ENCODE measurements at regions not wholly inside any gene's neighbourhood (a gene's known extent, or its start where the extent isn't known, plus 50 kb on each side); places are given as distances from the start of the nearest gene placed in this dataset.

DNA sequence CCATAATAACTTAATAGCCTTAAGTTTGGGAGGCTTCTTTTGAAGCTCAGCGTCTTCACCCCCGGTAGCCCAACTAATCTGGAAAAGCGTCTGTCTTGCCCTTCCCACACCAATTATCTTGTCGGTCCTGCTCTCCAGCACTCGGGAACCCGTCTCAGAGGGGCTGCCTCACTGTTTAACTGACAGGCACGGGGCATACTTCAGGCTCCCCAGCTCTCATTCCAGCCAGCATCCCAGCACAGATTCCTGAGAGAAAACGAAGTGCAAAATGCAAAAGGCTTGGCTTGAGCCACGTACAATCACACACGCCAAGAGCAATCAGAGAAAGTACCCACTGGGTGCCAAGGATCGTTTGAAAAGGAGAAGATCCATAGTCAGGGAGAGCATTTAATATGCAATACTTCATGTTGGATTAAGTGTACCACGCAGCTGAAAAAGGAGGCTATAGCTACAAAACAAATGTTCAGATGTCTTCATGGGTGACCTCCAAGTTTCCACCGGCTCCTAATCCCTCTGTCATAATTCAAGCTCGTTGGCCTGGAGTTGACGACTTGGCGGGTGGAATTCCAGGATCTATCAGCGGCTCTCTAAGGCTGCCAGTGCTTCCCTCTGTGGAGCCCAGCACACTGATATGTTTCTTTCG is 53.7 kb upstream of the STX16 start:
- no peak overlapping the region for H3K9ac ChIP-seq (ENCODE audit: low read length)
- no peaks in the 10 kb centered on the region for H3K4me1 ChIP-seq (ENCODE audit: low read length)
- DNase-seq, result no peak
- no peaks in the 10 kb centered on the region for H3K79me2 ChIP-seq (ENCODE audit: low read length)
- no peaks in the 10 kb centered on the region for H3K9me2 ChIP-seq (replicated peaks; ENCODE audit: insufficient read depth, low read length)
- no peak overlapping the region for H3K4me3 ChIP-seq (ENCODE audit: low read length)
- H3F3A ChIP-seq (ENCODE audit: insufficient read depth, low read length), result no peaks in the 10 kb centered on the region
- H3K4me2 ChIP-seq (ENCODE audit: low read depth, low read length), result no peak overlapping the region
- peaks cover 99% of the 10 kb centered on the region for H3K27me3 ChIP-seq (replicated peaks; ENCODE audit: insufficient read depth, low read length)
- TF ChIP-seq CTCF (IDR thresholded peaks at IDR 0.05; ENCODE audit: low read length) (no peak), EZH2phosphoT487 (IDR thresholded peaks at IDR 0.05; ENCODE audit: low read length) (no peak), EZH2 (optimal IDR thresholded peaks at IDR 0.05; ENCODE audit: low read depth, low read length) (no peak)
- H3K27ac ChIP-seq (ENCODE audit: low read length), result no peak overlapping the region
- H3K9me3 ChIP-seq (replicated peaks; ENCODE audit: insufficient read depth, low read length), result no peaks in the 10 kb centered on the region
- no peaks in the 10 kb centered on the region for H3K36me3 ChIP-seq (replicated peaks; ENCODE audit: insufficient read depth, low read length)
- H4K20me1 ChIP-seq (ENCODE audit: insufficient read depth, low read length), result no peaks in the 10 kb centered on the region
- no peak overlapping the region for H2AFZ ChIP-seq (ENCODE audit: low read length)

- H3K4me3 ChIP-seq (ENCODE audit: low read length), result no peak overlapping the region
- no peaks in the 10 kb centered on the region for H3K9me2 ChIP-seq (replicated peaks; ENCODE audit: insufficient read depth, low read length)
- no peaks in the 10 kb centered on the region for H3K4me1 ChIP-seq (ENCODE audit: low read length)
- H3K9ac ChIP-seq (ENCODE audit: low read length), result no peak overlapping the region
- no peaks in the 10 kb centered on the region for H3K79me2 ChIP-seq (ENCODE audit: low read length)
- TF ChIP-seq CTCF (IDR thresholded peaks at IDR 0.05; ENCODE audit: low read length) (no peak), EZH2 (optimal IDR thresholded peaks at IDR 0.05; ENCODE audit: low read depth, low read length) (no peak), EZH2phosphoT487 (IDR thresholded peaks at IDR 0.05; ENCODE audit: low read length) (no peak)
- no peaks in the 10 kb centered on the region for H3F3A ChIP-seq (ENCODE audit: insufficient read depth, low read length)
- H4K20me1 ChIP-seq (ENCODE audit: insufficient read depth, low read length), result no peaks in the 10 kb centered on the region
- no peak for DNase-seq
- no peak overlapping the region for H3K27ac ChIP-seq (ENCODE audit: low read length)
- H3K36me3 ChIP-seq (replicated peaks; ENCODE audit: insufficient read depth, low read length), result no peaks in the 10 kb centered on the region
- H3K27me3 ChIP-seq (replicated peaks; ENCODE audit: insufficient read depth, low read length), result peaks cover 99% of the 10 kb centered on the region
- H3K9me3 ChIP-seq (replicated peaks; ENCODE audit: insufficient read depth, low read length), result no peaks in the 10 kb centered on the region
- no peak overlapping the region for H2AFZ ChIP-seq (ENCODE audit: low read length)
- no peak overlapping the region for H3K4me2 ChIP-seq (ENCODE audit: low read depth, low read length)
Observed at GRCh38 chr20:58596750-58597248, 54.3 kb upstream of the STX16 start.

GRCh38 chr20:58596244-58596643 is 54.8 kb upstream of the STX16 start:
- H3K27ac ChIP-seq (ENCODE audit: low read length), result no peak overlapping the region
- TF ChIP-seq CTCF (IDR thresholded peaks at IDR 0.05; ENCODE audit: low read length) (no peak), EZH2 (optimal IDR thresholded peaks at IDR 0.05; ENCODE audit: low read depth, low read length) (no peak), EZH2phosphoT487 (IDR thresholded peaks at IDR 0.05; ENCODE audit: low read length) (no peak)
- H3K27me3 ChIP-seq (replicated peaks; ENCODE audit: insufficient read depth, low read length), result peaks cover 99% of the 10 kb centered on the region
- no peak overlapping the region for H2AFZ ChIP-seq (ENCODE audit: low read length)
- no peaks in the 10 kb centered on the region for H3K9me3 ChIP-seq (replicated peaks; ENCODE audit: insufficient read depth, low read length)
- H3K79me2 ChIP-seq (ENCODE audit: low read length), result no peaks in the 10 kb centered on the region
- no peaks in the 10 kb centered on the region for H3K36me3 ChIP-seq (replicated peaks; ENCODE audit: insufficient read depth, low read length)
- DNase-seq, result no peak
- no peak overlapping the region for H3K4me2 ChIP-seq (ENCODE audit: low read depth, low read length)
- H3K4me1 ChIP-seq (ENCODE audit: low read length), result no peaks in the 10 kb centered on the region
- H3K9ac ChIP-seq (ENCODE audit: low read length), result no peak overlapping the region
- no peak overlapping the region for H3K4me3 ChIP-seq (ENCODE audit: low read length)
- no peaks in the 10 kb centered on the region for H4K20me1 ChIP-seq (ENCODE audit: insufficient read depth, low read length)
- H3F3A ChIP-seq (ENCODE audit: insufficient read depth, low read length), result no peaks in the 10 kb centered on the region
- no peaks in the 10 kb centered on the region for H3K9me2 ChIP-seq (replicated peaks; ENCODE audit: insufficient read depth, low read length)

All from MM.1S (cell line).